Keratinocyte (primary cell): ENCODE measurements at regions not wholly inside any gene's neighbourhood (a gene's known extent, or its start where the extent isn't known, plus 50 kb on each side); places are given as distances from the start of the nearest gene placed in this dataset.

ENCODE experiments used
- DNase-seq: peaks from one replicate; pipeline ENCODE4 v3.0.0-alpha.2; 2011; ENCODE audit warnings: low read depth, missing footprints, low spot score
- FAIRE-seq: peaks from 2 replicates; lab custom pipeline; 2011; peaks lifted over from hg19 to GRCh38; lab: Jason Lieb, UNC
- H2AFZ ChIP-seq: 2 replicates; pipeline ENCODE4 v1.6.0; 2012; ENCODE audit warnings: low read length, control low read depth, inconsistent platforms; ENCODE audit not compliant: control insufficient read depth
- H3K27ac ChIP-seq: 2 replicates; pipeline ENCODE4 v1.5.1; 2011; ENCODE audit warnings: low read length; ENCODE audit not compliant: control insufficient read depth, insufficient read depth
- H3K27me3 ChIP-seq: 3 replicates; pipeline ENCODE4 v1.6.0; 2011; ENCODE audit warnings: low read length; ENCODE audit not compliant: control insufficient read depth, insufficient read depth; ENCODE audit errors: extremely low read depth
- H3K36me3 ChIP-seq, 2 experiments: 2 replicates in 1 of 2; 3 replicates in 1 of 2; pipeline ENCODE4 v1.5.1; 2011; ENCODE audit warnings: low read length in 2 of 2, mild to moderate bottlenecking in 1 of 2; ENCODE audit not compliant: control insufficient read depth in 2 of 2, insufficient read depth in 2 of 2; ENCODE audit errors: extremely low read depth in 1 of 2
- H3K4me1 ChIP-seq: 3 replicates; pipeline ENCODE4 v1.5.1; 2011; ENCODE audit warnings: low read length; ENCODE audit not compliant: control insufficient read depth, insufficient read depth; ENCODE audit errors: extremely low read depth
- H3K4me2 ChIP-seq: 3 replicates; pipeline ENCODE4 v1.6.0; 2011; ENCODE audit warnings: low read depth, low read length; ENCODE audit not compliant: control insufficient read depth, insufficient read depth; ENCODE audit errors: extremely low read depth
- H3K4me3 ChIP-seq, 3 experiments: fragments of 200-600 bp in 1 of 3; sonication (generic) in 1 of 3; 2 replicates in 2 of 3; 3 replicates in 1 of 3; pipeline ENCODE4 v1.5.1; 2011 to 2016; ENCODE audit warnings: low read length in 3 of 3, mild to moderate bottlenecking in 3 of 3, control low read depth in 2 of 3, inconsistent platforms in 1 of 3, low read depth in 1 of 3, mixed read lengths in 1 of 3, mixed run types in 1 of 3, moderate library complexity in 1 of 3; ENCODE audit not compliant: control insufficient read depth in 2 of 3, insufficient read depth in 2 of 3; ENCODE audit errors: extremely low read depth in 1 of 3
- H3K79me2 ChIP-seq: 2 replicates; pipeline ENCODE4 v1.6.0; 2012; ENCODE audit warnings: low read length; ENCODE audit not compliant: control insufficient read depth, insufficient read depth
- H3K9ac ChIP-seq: 3 replicates; pipeline ENCODE4 v1.6.0; 2011; ENCODE audit warnings: low read length; ENCODE audit not compliant: control insufficient read depth, insufficient read depth; ENCODE audit errors: extremely low read depth
- H3K9me1 ChIP-seq: 3 replicates; pipeline ENCODE4 v1.6.0; 2011; ENCODE audit warnings: low read length; ENCODE audit not compliant: control insufficient read depth, insufficient read depth; ENCODE audit errors: extremely low read depth
- H3K9me3 ChIP-seq: 2 replicates; pipeline ENCODE4 v1.5.1; 2012; ENCODE audit warnings: low read depth, low read length; ENCODE audit not compliant: control insufficient read depth
- H4K20me1 ChIP-seq: 3 replicates; pipeline ENCODE4 v1.6.0; 2011; ENCODE audit warnings: low read length; ENCODE audit not compliant: control insufficient read depth, insufficient read depth; ENCODE audit errors: extremely low read depth
- EZH2 ChIP-seq: IDR thresholded peaks from one replicate; pipeline ENCODE4 v1.6.1; 2012; ENCODE audit warnings: inconsistent platforms, mild to moderate bottlenecking, low read length, moderate library complexity
- dilution Hi-C: fragments of 300-500 bp; cut with MboI; formaldehyde crosslinking; loops from one replicate; pipeline ENCODE4 v1.7.0; 2020; ENCODE audit warnings: low sequenced_read_pairs; ENCODE audit not compliant: extremely low pct_ligation_motif_present
- TF ChIP-seq, protein P1 (sequence below), 3 experiments: IDR thresholded peaks in 1 of 3; conservative IDR thresholded peaks in 1 of 3; optimal IDR thresholded peaks in 1 of 3; 2 replicates in 2 of 3; 3 replicates in 1 of 3; pipeline versions ENCODE3 to v1.5.1; 2011; ENCODE audit warnings: low read length in 3 of 3, mild to moderate bottlenecking in 3 of 3, moderate library complexity in 2 of 3, control low read depth in 1 of 3, inconsistent platforms in 1 of 3; ENCODE audit not compliant: insufficient read depth in 2 of 3; ENCODE audit errors: extremely low read depth in 1 of 3

DNA sequence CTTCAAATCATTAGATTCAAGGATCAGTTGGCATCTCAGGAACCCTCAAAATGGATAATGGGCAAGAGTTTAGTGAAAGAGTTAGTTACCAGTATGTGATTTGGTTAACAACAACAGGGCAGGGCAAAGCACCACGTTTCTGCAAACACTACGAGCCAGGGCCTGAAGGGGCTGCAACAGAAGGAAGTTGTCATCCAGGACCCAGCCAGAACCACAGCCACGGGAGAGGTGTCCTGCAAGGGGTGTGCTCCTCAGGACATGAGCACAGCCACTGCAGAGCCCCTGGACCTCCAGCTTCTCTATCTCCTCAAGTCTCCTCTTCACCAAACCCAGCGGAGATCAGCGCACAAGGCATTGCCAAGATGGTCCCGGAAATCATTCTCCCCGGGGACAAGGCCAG, 173.3 kb upstream of the PIEZO2 start:
- no peak overlapping the region for H3K27ac ChIP-seq
- H2AFZ ChIP-seq, result no peak overlapping the region
- no peak overlapping the region for H3K4me2 ChIP-seq
- H3K79me2 ChIP-seq, result no peaks in the 10 kb centered on the region
- dilution Hi-C loops, result no loop called here
- no peaks in the 10 kb centered on the region for H3K27me3 ChIP-seq
- no peak overlapping the region for H3K9ac ChIP-seq
- no peaks in the 10 kb centered on the region for H3K36me3 ChIP-seq
- H3K9me1 ChIP-seq, result no peaks in the 10 kb centered on the region
- H3K9me3 ChIP-seq, result no peaks in the 10 kb centered on the region
- DNase-seq (no peak), FAIRE-seq (no peak)
- no peak overlapping the region for H3K4me3 ChIP-seq
- peaks cover 2% of the 10 kb centered on the region for H3K4me1 ChIP-seq
- H4K20me1 ChIP-seq, result no peaks in the 10 kb centered on the region
- no peak for TF ChIP-seq EZH2
- TF ChIP-seq, protein P1, sequence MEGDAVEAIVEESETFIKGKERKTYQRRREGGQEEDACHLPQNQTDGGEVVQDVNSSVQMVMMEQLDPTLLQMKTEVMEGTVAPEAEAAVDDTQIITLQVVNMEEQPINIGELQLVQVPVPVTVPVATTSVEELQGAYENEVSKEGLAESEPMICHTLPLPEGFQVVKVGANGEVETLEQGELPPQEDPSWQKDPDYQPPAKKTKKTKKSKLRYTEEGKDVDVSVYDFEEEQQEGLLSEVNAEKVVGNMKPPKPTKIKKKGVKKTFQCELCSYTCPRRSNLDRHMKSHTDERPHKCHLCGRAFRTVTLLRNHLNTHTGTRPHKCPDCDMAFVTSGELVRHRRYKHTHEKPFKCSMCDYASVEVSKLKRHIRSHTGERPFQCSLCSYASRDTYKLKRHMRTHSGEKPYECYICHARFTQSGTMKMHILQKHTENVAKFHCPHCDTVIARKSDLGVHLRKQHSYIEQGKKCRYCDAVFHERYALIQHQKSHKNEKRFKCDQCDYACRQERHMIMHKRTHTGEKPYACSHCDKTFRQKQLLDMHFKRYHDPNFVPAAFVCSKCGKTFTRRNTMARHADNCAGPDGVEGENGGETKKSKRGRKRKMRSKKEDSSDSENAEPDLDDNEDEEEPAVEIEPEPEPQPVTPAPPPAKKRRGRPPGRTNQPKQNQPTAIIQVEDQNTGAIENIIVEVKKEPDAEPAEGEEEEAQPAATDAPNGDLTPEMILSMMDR (optimal IDR thresholded peaks at IDR 0.05 in 1 of 3, IDR thresholded peaks at IDR 0.05 in 1 of 3, conservative IDR thresholded peaks at IDR 0.05 in 1 of 3; ENCODE audit: extremely low read depth in 1 of 3, insufficient read depth in 2 of 3, low read length in 3 of 3), result no peak

DNA sequence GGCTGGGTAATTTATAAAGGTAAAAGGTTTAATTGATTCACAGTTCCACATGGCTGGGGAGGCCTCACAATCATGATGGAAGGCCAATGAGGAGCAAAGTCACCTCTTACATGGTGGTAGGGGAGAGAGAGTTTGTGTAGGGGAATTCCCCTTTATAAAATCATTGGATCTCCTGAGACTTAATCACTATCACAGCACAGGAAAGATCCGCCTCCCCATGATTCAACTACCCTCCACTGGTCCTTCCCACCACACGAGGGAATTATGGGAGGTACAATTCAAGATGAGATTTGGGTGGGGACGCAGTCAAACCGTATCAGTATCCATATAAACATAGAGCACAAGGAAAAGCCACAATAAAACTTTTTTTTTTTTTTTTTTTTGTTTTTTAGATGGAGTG, 172.6 kb upstream of the PIEZO2 start:
- no peaks in the 10 kb centered on the region for H3K9me3 ChIP-seq
- FAIRE-seq, result no peak
- no peak overlapping the region for H3K27ac ChIP-seq

More for the DNA sequence above, 172.6 kb upstream of the PIEZO2 start:
- Histone ChIP-seq H3K36me3 (no peaks in the 10 kb centered on the region), H3K4me1 (peaks cover 2% of the 10 kb centered on the region), H3K4me2 (no peak overlapping the region), H3K27me3 (no peaks in the 10 kb centered on the region), H2AFZ (no peak overlapping the region), H3K4me3 (no peak overlapping the region), H3K79me2 (no peaks in the 10 kb centered on the region), H4K20me1 (no peaks in the 10 kb centered on the region), H3K9me1 (no peaks in the 10 kb centered on the region), H3K9ac (no peak overlapping the region)
- TF ChIP-seq EZH2, result no peak
- TF ChIP-seq, protein P1 (optimal IDR thresholded peaks at IDR 0.05 in 1 of 3, IDR thresholded peaks at IDR 0.05 in 1 of 3, conservative IDR thresholded peaks at IDR 0.05 in 1 of 3; ENCODE audit: extremely low read depth in 1 of 3, insufficient read depth in 2 of 3, low read length in 3 of 3), result no peak
- DNase-seq, result no peak
- dilution Hi-C loops, result no loop called here
